A549 (cell line): ENCODE measurements at regions not wholly inside any gene's neighbourhood (a gene's known extent, or its start where the extent isn't known, plus 50 kb on each side); places are given as distances from the start of the nearest gene placed in this dataset.

ENCODE experiments used
- ATAC-seq, 2 experiments: fragments of 200-7000 bp in 1 of 2; fragments of >200 bp in 1 of 2; cut with Nextera tagmentation in 1 of 2; cut with Tn5 transposase in 1 of 2; 3 replicates each; pipeline versions ENCODE4 v1.8.0 to v1.9.1; 2018 to 2020; ENCODE audit warnings: mild to moderate bottlenecking in 1 of 2, moderate library complexity in 1 of 2
- CTCF ChIA-PET: fragments of 300-600 bp; sonication (Branson Sonifier 250); formaldehyde crosslinking; extraction: SDS; loops from one replicate; lab custom pipeline; 2021; ENCODE audit warnings: antibody characterized with exemption, inconsistent platforms; lab: Yijun Ruan, JAX
- POLR2A ChIA-PET: fragments of 350-600 bp; formaldehyde crosslinking; extraction: SDS; loops from one replicate; lab custom pipeline; 2021; ENCODE audit warnings: antibody characterized with exemption, inconsistent platforms; lab: Yijun Ruan, JAX
- DNase-seq, 2 experiments: peaks; one replicate each; pipeline versions ENCODE4 v3.0.0 to v3.0.0-alpha.2; 2011 to 2016; ENCODE audit warnings: low read depth in 1 of 2, low spot score in 1 of 2
- FAIRE-seq: peaks from 2 replicates; lab custom pipeline; 2011; peaks lifted over from hg19 to GRCh38; lab: Jason Lieb, UNC
- H3K27ac ChIP-seq, 2 experiments: fragments of >200 bp; sonication (Bioruptor Twin); formaldehyde crosslinking; 3 replicates each; pipeline ENCODE4 v1.5.1; 2016 to 2017
- H3K4me1 ChIP-seq: fragments of >200 bp; sonication (Bioruptor Twin); formaldehyde crosslinking; 3 replicates; pipeline ENCODE4 v1.6.1; 2016
- H3K4me2 ChIP-seq: fragments of >200 bp; sonication (Bioruptor Twin); formaldehyde crosslinking; 3 replicates; pipeline ENCODE4 v1.6.1; 2016
- H3K4me3 ChIP-seq: fragments of >200 bp; sonication (Bioruptor Twin); formaldehyde crosslinking; 3 replicates; pipeline ENCODE4 v1.5.1; 2016
- H3K9me3 ChIP-seq: fragments of >200 bp; sonication (Bioruptor Twin); formaldehyde crosslinking; 3 replicates; pipeline ENCODE4 v1.6.1; 2016
- BCL3 ChIP-seq: fragments of >200 bp; sonication (Bioruptor Twin); formaldehyde crosslinking; IDR thresholded peaks from 3 replicates; pipeline ENCODE4 v1.6.1; 2016
- BHLHE40 ChIP-seq: IDR thresholded peaks from 2 replicates; pipeline ENCODE4 v1.6.1; 2012; ENCODE audit warnings: low read depth, low read length, inconsistent platforms
- CBX2 ChIP-seq: fragments of 200-600 bp; sonication (generic); IDR thresholded peaks from 2 replicates; pipeline ENCODE4 v1.6.1; 2016; ENCODE audit warnings: low read depth, mild to moderate bottlenecking, borderline replicate concordance
- ESRRA ChIP-seq: fragments of 150-350 bp; IDR thresholded peaks from 2 replicates; pipeline ENCODE4 v1.6.1; 2014; ENCODE audit warnings: mild to moderate bottlenecking, low read length, borderline replicate concordance
- HEYL ChIP-seq: fragments of 250-450 bp; sonication (Bioruptor Pico); IDR thresholded peaks from 2 replicates; pipeline ENCODE4 v1.8.0; 2021; ENCODE audit warnings: mild to moderate bottlenecking, moderate library complexity
- HMGXB4 ChIP-seq: fragments of 250-450 bp; sonication (Bioruptor Pico); IDR thresholded peaks from 2 replicates; pipeline ENCODE4 v1.5.0; 2021; ENCODE audit warnings: mild to moderate bottlenecking, moderate library complexity, borderline replicate concordance
- HOXA7 ChIP-seq: fragments of 250-450 bp; sonication (Bioruptor Pico); IDR thresholded peaks from 2 replicates; pipeline ENCODE4 v1.5.0; 2020; ENCODE audit warnings: mild to moderate bottlenecking, moderate library complexity
- HOXB13 ChIP-seq: fragments of 250-450 bp; sonication (Bioruptor Pico); IDR thresholded peaks from 2 replicates; pipeline ENCODE4 v1.5.0; 2020; ENCODE audit warnings: low read depth, mild to moderate bottlenecking, moderate library complexity
- HOXB5 ChIP-seq: fragments of 250-450 bp; sonication (Bioruptor Pico); IDR thresholded peaks from 2 replicates; pipeline ENCODE4 v1.5.0; 2020; ENCODE audit warnings: mild to moderate bottlenecking, moderate library complexity
- KDM5A ChIP-seq: fragments of 200-600 bp; sonication (generic); IDR thresholded peaks from 2 replicates; pipeline ENCODE4 v1.6.1; 2016; ENCODE audit warnings: antibody characterized with exemption, mild to moderate bottlenecking
- MAX ChIP-seq: IDR thresholded peaks from 2 replicates; pipeline ENCODE4 v1.6.1; 2012
- NPAS2 ChIP-seq: fragments of 250-450 bp; sonication (Bioruptor Pico); IDR thresholded peaks from 2 replicates; pipeline ENCODE4 v1.8.0; 2022; ENCODE audit warnings: mild to moderate bottlenecking, moderate library complexity, borderline replicate concordance
- RAD21 ChIP-seq, 2 experiments: fragments of >200 bp in 1 of 2; sonication (Bioruptor Twin) in 1 of 2; formaldehyde crosslinking in 1 of 2; IDR thresholded peaks in 1 of 2; conservative IDR thresholded peaks in 1 of 2; 2 replicates in 1 of 2; 3 replicates in 1 of 2; pipeline ENCODE4 v1.6.1; 2012 to 2018; ENCODE audit warnings: inconsistent platforms in 1 of 2
- RCOR1 ChIP-seq: fragments of 150-350 bp; IDR thresholded peaks from 2 replicates; pipeline ENCODE4 v1.6.1; 2014; ENCODE audit warnings: antibody characterized with exemption, low read length, low read depth
- ZFP36 ChIP-seq: fragments of 450-650 bp; IDR thresholded peaks from 2 replicates; pipeline ENCODE4 v1.6.1; 2014; ENCODE audit warnings: borderline replicate concordance; ENCODE audit not compliant: partially characterized antibody
- ZNF302 ChIP-seq: fragments of 250-450 bp; sonication (Bioruptor Pico); IDR thresholded peaks from 2 replicates; pipeline ENCODE4 v1.9.0; 2021; ENCODE audit warnings: inconsistent platforms, mild to moderate bottlenecking, moderate library complexity
- ZSCAN20 ChIP-seq: fragments of 250-450 bp; sonication (Bioruptor Pico); IDR thresholded peaks from 2 replicates; pipeline ENCODE4 v1.8.0; 2022; ENCODE audit warnings: mild to moderate bottlenecking, moderate library complexity
- WGBS: methylation state at CpG from one replicate; pipeline ENCODE4 v1.1.6; 2017; ENCODE audit errors: missing lambda C conversion rate; 5-methylcytosine and 5-hydroxymethylcytosine counted together
- TF ChIP-seq, protein P1 (sequence below): fragments of >200 bp; sonication (Bioruptor Twin); formaldehyde crosslinking; IDR thresholded peaks from 2 replicates; pipeline ENCODE4 v1.6.1; 2016
- TF ChIP-seq, protein P2 (sequence below): fragments of 250-450 bp; sonication (Bioruptor Pico); IDR thresholded peaks from 2 replicates; pipeline ENCODE4 v1.5.0; 2020; ENCODE audit warnings: low read depth, mild to moderate bottlenecking, moderate library complexity
- TF ChIP-seq, protein P3 (sequence below): fragments of 450-650 bp; IDR thresholded peaks from 2 replicates; pipeline ENCODE4 v1.6.1; 2014; ENCODE audit warnings: antibody characterized with exemption
- TF ChIP-seq, protein P4 (sequence below): IDR thresholded peaks from 2 replicates; pipeline ENCODE4 v1.6.1; 2012; ENCODE audit warnings: low read depth, borderline replicate concordance

DNA sequence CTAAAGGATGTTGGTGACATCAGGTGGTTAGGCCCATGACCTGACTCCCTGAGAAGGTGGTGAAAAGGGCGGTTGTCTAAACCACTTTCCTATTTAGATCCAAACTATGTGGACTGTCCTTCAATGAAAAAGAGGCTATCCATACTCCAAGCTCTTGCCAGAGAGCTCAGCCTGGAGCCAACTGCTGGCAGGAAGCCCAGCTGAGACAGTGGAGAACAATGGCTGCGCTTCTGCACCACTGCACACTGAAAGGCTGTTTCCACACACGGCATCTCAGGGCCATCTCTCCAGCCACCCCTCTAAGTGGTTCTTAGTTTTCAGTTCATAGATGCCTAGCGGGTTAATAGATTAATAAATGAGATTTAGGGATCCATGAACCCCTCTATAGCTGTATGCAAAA lies 488.8 kb upstream of the ZMIZ1 start:
- no peak overlapping the region for H3K4me3 ChIP-seq
- no peak for FAIRE-seq
- ATAC-seq = no peak
- TF ChIP-seq CBX2 (no peak), HOXB13 (CRISPR knock-in tag) (no peak)
- TF ChIP-seq, all 56 proteins: peak for 0
- Histone ChIP-seq H3K4me2 (no peak overlapping the region), H3K27ac (no peak overlapping the region), H3K9me3 (no peaks in the 10 kb centered on the region), H3K4me1 (no peaks in the 10 kb centered on the region)
- POLR2A ChIA-PET = no interaction called here
- CTCF ChIA-PET = interaction anchor here (0.9 kb wide), 1 partner anchor 369 kb away, joined by 3 read pairs; no protein-coding TSS in a partner anchor
- DNase-seq = no peak
- WGBS = 76% methylated on average over 4 of the region's 4 CpGs

DNA sequence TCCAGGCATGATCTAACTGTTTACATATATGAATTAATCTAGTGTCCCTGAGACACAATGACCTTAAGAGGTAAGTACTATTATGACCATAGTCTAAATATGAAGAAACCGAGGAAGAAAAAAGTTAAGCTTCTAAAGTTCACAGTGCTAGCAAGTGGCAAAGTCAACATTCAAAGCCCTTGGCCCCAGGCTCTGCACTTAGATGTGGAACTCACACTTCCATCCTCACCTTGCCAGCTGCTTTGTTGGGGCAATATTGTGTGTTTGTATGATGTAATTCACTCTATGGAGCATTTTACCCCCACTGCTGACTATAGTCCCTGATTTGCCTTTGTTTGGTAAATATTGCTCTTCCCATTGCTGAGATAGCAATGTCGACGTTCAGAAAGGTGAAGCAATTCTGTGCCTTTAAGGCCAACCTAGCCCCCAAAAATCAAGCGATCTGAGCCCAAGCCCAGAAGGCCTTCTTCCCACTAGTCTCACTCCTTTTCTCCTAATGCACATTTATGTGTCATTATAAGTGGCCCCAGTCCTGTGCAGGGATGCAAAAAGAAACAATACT lies 487.6 kb upstream of the ZMIZ1 start:
- H3K27ac ChIP-seq = no peak overlapping the region
- no peaks in the 10 kb centered on the region for H3K9me3 ChIP-seq
- FAIRE-seq (no peak), ATAC-seq (no peak), DNase-seq (no peak)
- no peak overlapping the region for H3K4me3 ChIP-seq
- no peak for TF ChIP-seq ESRRA
- TF ChIP-seq, protein P1, sequence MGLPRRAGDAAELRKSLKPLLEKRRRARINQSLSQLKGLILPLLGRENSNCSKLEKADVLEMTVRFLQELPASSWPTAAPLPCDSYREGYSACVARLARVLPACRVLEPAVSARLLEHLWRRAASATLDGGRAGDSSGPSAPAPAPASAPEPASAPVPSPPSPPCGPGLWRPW = no peak
- TF ChIP-seq, protein P2, sequence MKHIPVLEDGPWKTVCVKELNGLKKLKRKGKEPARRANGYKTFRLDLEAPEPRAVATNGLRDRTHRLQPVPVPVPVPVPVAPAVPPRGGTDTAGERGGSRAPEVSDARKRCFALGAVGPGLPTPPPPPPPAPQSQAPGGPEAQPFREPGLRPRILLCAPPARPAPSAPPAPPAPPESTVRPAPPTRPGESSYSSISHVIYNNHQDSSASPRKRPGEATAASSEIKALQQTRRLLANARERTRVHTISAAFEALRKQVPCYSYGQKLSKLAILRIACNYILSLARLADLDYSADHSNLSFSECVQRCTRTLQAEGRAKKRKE = no peak
- TF ChIP-seq, protein P3, sequence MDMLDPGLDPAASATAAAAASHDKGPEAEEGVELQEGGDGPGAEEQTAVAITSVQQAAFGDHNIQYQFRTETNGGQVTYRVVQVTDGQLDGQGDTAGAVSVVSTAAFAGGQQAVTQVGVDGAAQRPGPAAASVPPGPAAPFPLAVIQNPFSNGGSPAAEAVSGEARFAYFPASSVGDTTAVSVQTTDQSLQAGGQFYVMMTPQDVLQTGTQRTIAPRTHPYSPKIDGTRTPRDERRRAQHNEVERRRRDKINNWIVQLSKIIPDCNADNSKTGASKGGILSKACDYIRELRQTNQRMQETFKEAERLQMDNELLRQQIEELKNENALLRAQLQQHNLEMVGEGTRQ = no peak
- no peak for TF ChIP-seq ZFP36
- no peak for TF ChIP-seq KDM5A
- no peak for TF ChIP-seq NPAS2 (CRISPR knock-in tag)
- no peak for TF ChIP-seq MAX
- no peak for TF ChIP-seq BCL3
- no peak for TF ChIP-seq RCOR1
- no peak for TF ChIP-seq HMGXB4
- TF ChIP-seq, protein P4, sequence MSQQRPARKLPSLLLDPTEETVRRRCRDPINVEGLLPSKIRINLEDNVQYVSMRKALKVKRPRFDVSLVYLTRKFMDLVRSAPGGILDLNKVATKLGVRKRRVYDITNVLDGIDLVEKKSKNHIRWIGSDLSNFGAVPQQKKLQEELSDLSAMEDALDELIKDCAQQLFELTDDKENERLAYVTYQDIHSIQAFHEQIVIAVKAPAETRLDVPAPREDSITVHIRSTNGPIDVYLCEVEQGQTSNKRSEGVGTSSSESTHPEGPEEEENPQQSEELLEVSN = no peak
- no peak for TF ChIP-seq HOXB5 (CRISPR knock-in tag)
- no peak for TF ChIP-seq CBX2
- TF ChIP-seq RAD21 (conservative IDR thresholded peaks at IDR 0.05 in 1 of 2, IDR thresholded peaks at IDR 0.05 in 1 of 2) = no peak
- TF ChIP-seq ZNF302 = no peak
- TF ChIP-seq HEYL (CRISPR knock-in tag) = no peak
- no peak for TF ChIP-seq HOXA7 (CRISPR knock-in tag)
- no peak for TF ChIP-seq BHLHE40
- TF ChIP-seq ZSCAN20 (CRISPR knock-in tag) = no peak
- 33% methylated on average over 4 of the region's 4 CpGs for WGBS
- H3K4me2 ChIP-seq = no peak overlapping the region
- ChIA-PET POLR2A (no interaction called here), CTCF (no interaction called here)
- H3K4me1 ChIP-seq = no peaks in the 10 kb centered on the region
